ENCODE measurements at regions not wholly inside any gene's neighbourhood (a gene's known extent, or its start where the extent isn't known, plus 50 kb on each side); places are given as distances from the start of the nearest gene placed in this dataset.

- TF ChIP-seq CTCF (IDR thresholded peaks at IDR 0.05; ENCODE audit: low read length), result no peak
- TF ChIP-seq EZH2 (IDR thresholded peaks at IDR 0.05; ENCODE audit: borderline replicate concordance, low read length), result no peak
Measured at GRCh38 chr13:78836238-78836784, 177.4 kb upstream of the OBI1 start.
